ENCODE measurements at regions not wholly inside any gene's neighbourhood (a gene's known extent, or its start where the extent isn't known, plus 50 kb on each side); places are given as distances from the start of the nearest gene placed in this dataset.

DNA sequence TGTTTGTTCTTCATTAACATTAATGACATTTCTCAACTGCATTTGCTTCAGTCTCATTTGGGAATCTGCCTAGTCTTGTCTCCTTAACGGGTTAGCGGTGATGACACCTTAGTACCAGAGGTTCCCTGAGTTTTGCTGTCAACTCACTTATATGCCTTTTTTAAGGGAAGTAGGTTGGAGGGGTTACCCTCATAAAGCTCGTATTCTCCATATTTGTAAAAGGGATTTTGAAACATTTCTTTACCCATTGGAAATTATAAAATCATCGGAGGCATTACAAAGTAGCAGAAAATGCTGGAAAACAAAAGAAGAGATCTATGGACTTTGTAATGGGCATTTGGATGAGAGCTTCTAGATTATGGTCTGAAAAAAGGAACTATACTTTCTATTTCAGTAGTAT is 88.7 kb upstream of the PRDM1 start:
- Histone ChIP-seq H3K4me2 (no peak overlapping the region), H3K4me3 (no peak overlapping the region), H3K4me1 (0 out of 3 replicates have a peak, but pooled peaks cover 3% of the 10 kb centered on the region), H3K27ac (no peak overlapping the region), H3K9me3 (no peaks in the 10 kb centered on the region)
- ChIA-PET POLR2A (no interaction called here), CTCF (no interaction called here)
- ATAC-seq (no peak), DNase-seq (ENCODE audit: low read depth in 1 of 2, low spot score in 1 of 2) (no peak), FAIRE-seq (no peak)
- 86% methylated on average over 4 of the region's 4 CpGs for WGBS (ENCODE audit: missing lambda C conversion rate)
- TF ChIP-seq CHD2 (IDR thresholded peaks at IDR 0.05; ENCODE audit: low read length, partially characterized antibody) (no peak), SMC3 (IDR thresholded peaks at IDR 0.05) (no peak), PHF8 (IDR thresholded peaks at IDR 0.05; ENCODE audit: borderline replicate concordance, low read depth) (no peak)

DNA sequence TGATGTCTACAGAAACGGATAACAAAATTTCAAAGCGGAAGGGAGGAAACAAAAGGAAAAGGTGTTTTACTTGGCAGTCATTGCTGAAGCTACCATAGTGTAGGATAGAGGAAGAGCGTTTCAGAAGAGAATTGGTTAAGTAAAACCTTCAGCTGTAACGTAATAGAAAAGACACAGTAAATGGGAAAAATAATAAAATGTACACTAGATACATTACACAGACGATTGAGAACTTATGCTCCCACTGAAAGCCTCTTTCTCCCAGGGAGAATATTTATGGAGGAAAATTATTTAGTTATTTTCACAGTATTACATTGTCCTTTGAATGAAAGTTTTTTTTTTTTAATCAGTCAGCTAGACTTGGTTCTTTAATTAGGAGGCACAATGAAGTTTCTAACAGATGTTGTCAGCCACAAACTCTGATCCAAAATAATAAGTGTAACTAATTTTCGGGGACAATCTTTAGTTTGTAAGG is 90.7 kb upstream of the PRDM1 start:
- no peaks in the 10 kb centered on the region for H3K9me3 ChIP-seq
- peak overlapping the region; percentile 41; the same call in 1 of the 3 replicates for H3K4me3 ChIP-seq
- peaks cover 9% of the 10 kb centered on the region; the same call in 2 of the 3 replicates for H3K4me1 ChIP-seq
- ChIA-PET CTCF (interaction anchor here (1.0 kb wide), 1 partner anchor 24 kb away, joined by 3 read pairs; no protein-coding TSS in a partner anchor), POLR2A (interaction anchor here (0.8 kb wide), 1 partner anchor 89 kb away, joined by 3 read pairs; no protein-coding TSS in a partner anchor)
- peak overlapping the region; percentile 59 for H3K4me2 ChIP-seq
- no peak; a peak in 1 of 6 replicates for ATAC-seq
- TF ChIP-seq ELK1 (IDR thresholded peaks at IDR 0.05; ENCODE audit: low read depth, low read length) (no peak), SREBF2 (IDR thresholded peaks at IDR 0.05) (no peak), EP300 (IDR thresholded peaks at IDR 0.05) (no peak), RFX5 (IDR thresholded peaks at IDR 0.05) (no peak), JUNB (IDR thresholded peaks at IDR 0.05) (no peak), TP53 (CRISPR knock-in tag; IDR thresholded peaks at IDR 0.05) (no peak), ZC3H11A (IDR thresholded peaks at IDR 0.05) (no peak)
- peak overlapping the region; percentile 70 to 79; a peak in 4 of 6 replicates for H3K27ac ChIP-seq
- no peak for FAIRE-seq
- WGBS (ENCODE audit: missing lambda C conversion rate) = 66% methylated on average over 6 of the region's 6 CpGs
- DNase-seq (ENCODE audit: low read depth in 1 of 2, low spot score in 1 of 2) = no peak

- CTCF ChIA-PET = interaction anchor here (1.0 kb wide), 1 partner anchor 24 kb away, joined by 3 read pairs; no protein-coding TSS in a partner anchor
- ATAC-seq = peak; percentile 59 to 60; a peak in 5 of 6 replicates
- FAIRE-seq = no peak
Observed at GRCh38 chr6:105994591-105995390, 91.3 kb upstream of the PRDM1 start.

More at GRCh38 chr6:105994591-105995390, 91.3 kb upstream of the PRDM1 start:
- POLR2A ChIA-PET = interaction anchor here (0.8 kb wide), 1 partner anchor 90 kb away, joined by 3 read pairs; no protein-coding TSS in a partner anchor
- TF ChIP-seq POLR2A (IDR thresholded peaks at IDR 0.05; ENCODE audit: low read length) (no peak), RNF2 (IDR thresholded peaks at IDR 0.05; ENCODE audit: borderline replicate concordance, low read depth) (0 out of 2 replicates have a peak, but pooled peaks have one; percentile 33), ELK1 (IDR thresholded peaks at IDR 0.05; ENCODE audit: low read depth, low read length) (no peak), JUN (IDR thresholded peaks at IDR 0.05) (0 out of 5 replicates have a peak, but pooled peaks of 1 of the 2 experiments have one; percentile 27), FOSL2 (IDR thresholded peaks at IDR 0.05) (no peak), FOSL2 (CRISPR knock-in tag; IDR thresholded peaks at IDR 0.05) (0 out of 2 replicates have a peak, but pooled peaks have one; percentile 6), HOXB13 (CRISPR knock-in tag; IDR thresholded peaks at IDR 0.05; ENCODE audit: low read depth) (0 out of 2 replicates have a peak, but pooled peaks have one; percentile 35)
- TF ChIP-seq, protein P1, sequence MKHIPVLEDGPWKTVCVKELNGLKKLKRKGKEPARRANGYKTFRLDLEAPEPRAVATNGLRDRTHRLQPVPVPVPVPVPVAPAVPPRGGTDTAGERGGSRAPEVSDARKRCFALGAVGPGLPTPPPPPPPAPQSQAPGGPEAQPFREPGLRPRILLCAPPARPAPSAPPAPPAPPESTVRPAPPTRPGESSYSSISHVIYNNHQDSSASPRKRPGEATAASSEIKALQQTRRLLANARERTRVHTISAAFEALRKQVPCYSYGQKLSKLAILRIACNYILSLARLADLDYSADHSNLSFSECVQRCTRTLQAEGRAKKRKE (CRISPR knock-in tag; IDR thresholded peaks at IDR 0.05; ENCODE audit: low read depth) = no peak
- TF ChIP-seq, protein P2, sequence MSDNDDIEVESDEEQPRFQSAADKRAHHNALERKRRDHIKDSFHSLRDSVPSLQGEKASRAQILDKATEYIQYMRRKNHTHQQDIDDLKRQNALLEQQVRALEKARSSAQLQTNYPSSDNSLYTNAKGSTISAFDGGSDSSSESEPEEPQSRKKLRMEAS (IDR thresholded peaks at IDR 0.05) = peak; percentile 77; the same call in 1 of the 2 replicates
- TF ChIP-seq, protein P3, sequence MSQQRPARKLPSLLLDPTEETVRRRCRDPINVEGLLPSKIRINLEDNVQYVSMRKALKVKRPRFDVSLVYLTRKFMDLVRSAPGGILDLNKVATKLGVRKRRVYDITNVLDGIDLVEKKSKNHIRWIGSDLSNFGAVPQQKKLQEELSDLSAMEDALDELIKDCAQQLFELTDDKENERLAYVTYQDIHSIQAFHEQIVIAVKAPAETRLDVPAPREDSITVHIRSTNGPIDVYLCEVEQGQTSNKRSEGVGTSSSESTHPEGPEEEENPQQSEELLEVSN (IDR thresholded peaks at IDR 0.05; ENCODE audit: borderline replicate concordance, low read depth) = peak; percentile 89
- Histone ChIP-seq H3K27ac (peak overlapping the region; percentile 70 to 79), H3K4me2 (peak overlapping the region; percentile 59), H3K4me1 (peaks cover 9% of the 10 kb centered on the region; the same call in 2 of the 3 replicates), H3K9me3 (no peaks in the 10 kb centered on the region), H3K4me3 (peak overlapping the region; percentile 41)
- 56% methylated on average over 51 of the region's 57 CpGs for WGBS (ENCODE audit: missing lambda C conversion rate)
- DNase-seq (ENCODE audit: low read depth in 1 of 2, low spot score in 1 of 2) = peak; percentile 39 to 40
